ENCODE measurements at regions not wholly inside any gene's neighbourhood (a gene's known extent, or its start where the extent isn't known, plus 50 kb on each side); places are given as distances from the start of the nearest gene placed in this dataset.

GRCh38 chr12:84562331-84562730, 350.3 kb downstream of the SLC6A15 start:
- Mint-ChIP-seq H3K27ac (no peak overlapping the region), H3K4me1 (ENCODE audit: low read depth) (no peaks in the 10 kb centered on the region), H3K27me3 (no peaks in the 10 kb centered on the region), H3K36me3 (ENCODE audit: insufficient read depth) (no peaks in the 10 kb centered on the region), H3K4me3 (ENCODE audit: low read depth) (no peak overlapping the region), H3K9me3 (ENCODE audit: low read depth) (no peaks in the 10 kb centered on the region)
- TF ChIP-seq CTCF (IDR thresholded peaks at IDR 0.05; ENCODE audit: unreplicated experiment), result no peak
- DNase-seq (ENCODE audit: low spot score, unreplicated experiment), result no peak

GRCh38 chr12:84561351-84561750, 351.2 kb downstream of the SLC6A15 start:
- Mint-ChIP-seq H3K36me3 (ENCODE audit: insufficient read depth) (no peaks in the 10 kb centered on the region), H3K27ac (no peak overlapping the region)
- TF ChIP-seq CTCF (IDR thresholded peaks at IDR 0.05; ENCODE audit: unreplicated experiment), result no peak

GRCh38 chr12:84554199-84554723, 358.3 kb downstream of the SLC6A15 start:
- no peaks in the 10 kb centered on the region for H3K27me3 Mint-ChIP-seq
- peaks cover 3% of the 10 kb centered on the region for H3K4me1 Mint-ChIP-seq (ENCODE audit: low read depth)
- no peaks in the 10 kb centered on the region for H3K36me3 Mint-ChIP-seq (ENCODE audit: insufficient read depth)
- TF ChIP-seq CTCF (IDR thresholded peaks at IDR 0.05; ENCODE audit: unreplicated experiment), result no peak
- DNase-seq (ENCODE audit: low spot score, unreplicated experiment), result no peak
- no peak overlapping the region for H3K4me3 Mint-ChIP-seq (ENCODE audit: low read depth)
- no peak overlapping the region for H3K27ac Mint-ChIP-seq
- peaks cover 3% of the 10 kb centered on the region for H3K9me3 Mint-ChIP-seq (ENCODE audit: low read depth)

More at GRCh38 chr12:84561351-84561750, 351.2 kb downstream of the SLC6A15 start:
- Mint-ChIP-seq H3K4me1 (ENCODE audit: low read depth) (no peaks in the 10 kb centered on the region), H3K27me3 (no peaks in the 10 kb centered on the region), H3K4me3 (ENCODE audit: low read depth) (no peak overlapping the region), H3K9me3 (ENCODE audit: low read depth) (no peaks in the 10 kb centered on the region)
- no peak for DNase-seq (ENCODE audit: low spot score, unreplicated experiment)

GRCh38 chr12:84553331-84554117, 359.1 kb downstream of the SLC6A15 start:
- Mint-ChIP-seq H3K4me3 (ENCODE audit: low read depth) (no peak overlapping the region), H3K27ac (no peak overlapping the region), H3K27me3 (no peaks in the 10 kb centered on the region), H3K4me1 (ENCODE audit: low read depth) (peaks cover 3% of the 10 kb centered on the region), H3K36me3 (ENCODE audit: insufficient read depth) (no peaks in the 10 kb centered on the region), H3K9me3 (ENCODE audit: low read depth) (peaks cover 3% of the 10 kb centered on the region)
- DNase-seq (ENCODE audit: low spot score, unreplicated experiment), result no peak
- no peak for TF ChIP-seq CTCF (IDR thresholded peaks at IDR 0.05; ENCODE audit: unreplicated experiment)

- H3K27ac Mint-ChIP-seq, result no peak overlapping the region
- peaks cover 3% of the 10 kb centered on the region for H3K4me1 Mint-ChIP-seq (ENCODE audit: low read depth)
- H3K27me3 Mint-ChIP-seq, result no peaks in the 10 kb centered on the region
- no peak for DNase-seq (ENCODE audit: low spot score, unreplicated experiment)
- no peak overlapping the region for H3K4me3 Mint-ChIP-seq (ENCODE audit: low read depth)
- no peaks in the 10 kb centered on the region for H3K36me3 Mint-ChIP-seq (ENCODE audit: insufficient read depth)
- peaks cover 3% of the 10 kb centered on the region for H3K9me3 Mint-ChIP-seq (ENCODE audit: low read depth)
- TF ChIP-seq CTCF (IDR thresholded peaks at IDR 0.05; ENCODE audit: unreplicated experiment), result no peak
These were observed 361.2 kb downstream of the SLC6A15 start for GRCh38 chr12:84551373-84551772.

Data from progenitor cell of endocrine pancreas (in vitro differentiated cells).